Activated CD4-positive, alpha-beta memory T cell treated with anti-CD3 and anti-CD28 coated beads, Interleukin-2, amount 10 ng/mL, durations not matched to agents 7 days and 5 days (primary cell): ENCODE measurements at regions not wholly inside any gene's neighbourhood (a gene's known extent, or its start where the extent isn't known, plus 50 kb on each side); places are given as distances from the start of the nearest gene placed in this dataset.
"Not testable (repeated sequence)": the region's sequence is repeated elsewhere in the genome, so short reads cannot be mapped to it uniquely, and the experiment has no call there.

ENCODE experiments used
- CTCF ChIA-PET: fragments of 350-600 bp; sonication (Branson Sonifier 250); formaldehyde crosslinking; loops from one replicate; lab custom pipeline; 2021; ENCODE audit warnings: antibody characterized with exemption, inconsistent platforms; lab: Charles Lee
- POLR2A ChIA-PET: fragments of 350-600 bp; sonication (Branson Sonifier 250); formaldehyde crosslinking; loops from one replicate; lab custom pipeline; 2021; ENCODE audit warnings: antibody characterized with exemption; lab: Charles Lee
- DNase-seq: peaks from one replicate; pipeline ENCODE4 v3.0.0-alpha.2; 2020
- H3K27ac Mint-ChIP-seq: one replicate; pipeline ENCODE4 v1.8.0; 2021; ENCODE audit warnings: mild to moderate bottlenecking, mixed read lengths
- H3K27me3 Mint-ChIP-seq: one replicate; pipeline ENCODE4 v1.8.0; 2021; ENCODE audit warnings: mixed read lengths
- H3K36me3 Mint-ChIP-seq: one replicate; pipeline ENCODE4 v1.8.0; 2021; ENCODE audit warnings: low read depth, mixed read lengths
- H3K4me1 Mint-ChIP-seq: one replicate; pipeline ENCODE4 v1.8.0; 2021; ENCODE audit warnings: mixed read lengths
- H3K4me3 Mint-ChIP-seq: one replicate; pipeline ENCODE4 v1.8.0; 2021; ENCODE audit warnings: mild to moderate bottlenecking, mixed read lengths
- H3K9me3 Mint-ChIP-seq: one replicate; pipeline ENCODE4 v1.8.0; 2021; ENCODE audit warnings: mixed read lengths

DNA sequence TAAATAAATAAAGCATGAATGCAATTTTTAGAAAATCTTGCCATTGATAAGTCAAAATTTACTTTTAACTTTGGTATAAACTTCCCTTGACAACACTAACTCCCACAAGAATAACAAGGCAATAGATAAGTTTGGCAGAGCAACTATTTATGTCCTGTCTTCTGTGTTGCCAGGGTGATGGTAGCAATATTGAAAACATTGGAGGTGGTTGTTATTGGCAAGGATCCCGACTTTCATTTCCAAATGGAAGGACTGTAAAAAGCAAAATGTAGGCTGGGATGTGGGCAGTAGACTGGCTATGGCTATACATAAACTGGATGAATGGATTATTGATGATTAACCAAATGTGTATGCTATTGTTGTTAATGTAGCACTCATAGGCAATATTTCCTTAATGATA lies 134.9 kb upstream of the CACNA2D1 start:
- H3K4me3 Mint-ChIP-seq, result no peak overlapping the region
- ChIA-PET CTCF (no interaction called here), POLR2A (no interaction called here)
- no peaks in the 10 kb centered on the region for H3K9me3 Mint-ChIP-seq
- no peaks in the 10 kb centered on the region for H3K27me3 Mint-ChIP-seq
- H3K4me1 Mint-ChIP-seq, result no peaks in the 10 kb centered on the region
- no peak for DNase-seq
- H3K27ac Mint-ChIP-seq, result no peak overlapping the region
- no peaks in the 10 kb centered on the region for H3K36me3 Mint-ChIP-seq

DNA sequence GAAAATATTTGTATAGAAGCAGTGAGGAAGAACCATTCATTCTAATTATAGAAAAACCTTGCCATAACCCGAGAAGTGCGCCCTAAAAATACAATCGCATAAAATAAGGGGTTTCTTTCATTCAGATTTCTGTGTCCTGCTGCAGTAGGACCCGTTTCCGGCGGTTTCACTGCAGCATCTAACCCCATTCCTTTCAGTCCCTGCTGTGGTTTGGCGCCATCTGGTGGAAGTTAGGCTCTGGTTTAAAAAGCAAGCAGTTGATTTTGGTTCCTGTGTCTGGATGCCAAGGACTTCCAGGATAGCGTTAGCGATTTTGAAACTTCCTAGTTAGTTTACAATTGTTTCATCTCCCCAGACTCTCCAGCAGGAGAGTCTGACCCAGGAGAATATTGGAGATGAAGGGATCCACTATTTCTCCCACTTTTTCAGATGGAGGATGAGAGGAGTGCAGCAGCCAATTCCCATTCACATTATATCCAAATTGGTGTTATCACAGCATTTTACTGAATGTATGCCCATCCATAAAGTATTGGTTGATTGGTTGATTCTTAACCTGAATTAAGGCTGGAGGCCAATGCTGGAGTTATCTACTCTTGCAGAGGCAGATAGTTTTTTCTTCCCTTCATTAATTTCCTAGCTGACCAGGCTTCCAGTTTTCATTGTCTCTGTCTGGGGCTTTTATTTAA lies 128.8 kb upstream of the CACNA2D1 start:
- no peak overlapping the region for H3K27ac Mint-ChIP-seq
- CTCF ChIA-PET, result interaction anchor here (0.7 to 1.1 kb wide), 4 partner anchors 21 to 529 kb away, joined by 3 to 4 read pairs (median 3); no protein-coding TSS in a partner anchor
- POLR2A ChIA-PET, result no interaction called here
- H3K4me1 Mint-ChIP-seq, result no peaks in the 10 kb centered on the region
- no peaks in the 10 kb centered on the region for H3K27me3 Mint-ChIP-seq
- H3K9me3 Mint-ChIP-seq, result no peaks in the 10 kb centered on the region
- no peaks in the 10 kb centered on the region for H3K36me3 Mint-ChIP-seq
- peak; percentile 61 for DNase-seq
- no peak overlapping the region for H3K4me3 Mint-ChIP-seq

DNA sequence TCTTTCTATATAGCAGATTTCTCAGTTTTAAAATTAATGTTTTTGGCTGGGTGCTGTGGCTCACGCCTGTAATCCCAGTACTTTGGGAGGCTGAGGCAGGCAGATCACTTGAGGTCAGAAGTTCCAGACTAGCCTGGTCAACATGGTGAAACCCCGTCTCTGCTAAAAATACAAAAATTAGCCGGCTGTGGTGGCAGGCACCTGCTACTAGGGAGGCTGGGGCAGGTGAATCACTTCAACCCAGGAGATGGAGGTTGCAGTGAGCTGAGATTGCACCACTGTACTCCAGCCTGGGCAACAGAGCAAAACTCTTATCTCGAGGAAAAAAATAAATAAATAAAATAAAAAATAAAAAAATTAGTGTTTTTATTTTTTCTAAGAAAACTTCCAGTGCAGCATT lies 127.5 kb upstream of the CACNA2D1 start:
- H3K36me3 Mint-ChIP-seq, POLR2A ChIA-PET, H3K4me3 Mint-ChIP-seq, H3K4me1 Mint-ChIP-seq, DNase-seq, H3K9me3 Mint-ChIP-seq, H3K27me3 Mint-ChIP-seq, H3K27ac Mint-ChIP-seq: not testable (repeated sequence)
- CTCF ChIA-PET, result interaction anchor here (0.9 to 1.0 kb wide), 2 partner anchors 337 to 528 kb away, joined by 3 to 4 read pairs; no protein-coding TSS in a partner anchor

DNA sequence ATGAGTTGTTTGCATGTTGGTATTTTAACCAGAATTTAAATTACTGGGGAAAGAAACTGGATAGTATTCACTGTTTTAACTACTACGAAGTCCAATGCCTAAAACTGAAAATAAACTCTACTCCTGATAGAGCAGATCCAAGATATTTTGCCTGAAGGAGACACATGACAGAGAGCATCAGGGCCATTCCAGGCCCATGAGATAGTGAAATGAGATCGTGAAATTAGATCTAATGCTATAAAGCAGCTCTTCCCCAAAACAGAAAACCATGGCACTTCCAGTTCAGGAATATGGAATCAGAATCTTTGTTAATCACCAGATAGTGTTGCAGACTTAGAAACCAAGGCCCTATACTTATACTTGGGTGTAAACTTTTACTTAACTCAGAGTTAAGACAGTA lies 124.3 kb upstream of the CACNA2D1 start:
- Mint-ChIP-seq H3K9me3 (no peaks in the 10 kb centered on the region), H3K36me3 (no peaks in the 10 kb centered on the region), H3K4me3 (no peak overlapping the region), H3K27me3 (no peaks in the 10 kb centered on the region), H3K27ac (no peak overlapping the region), H3K4me1 (no peaks in the 10 kb centered on the region)
- DNase-seq, result no peak
- CTCF ChIA-PET, result no interaction called here
- POLR2A ChIA-PET, result no interaction called here

DNA sequence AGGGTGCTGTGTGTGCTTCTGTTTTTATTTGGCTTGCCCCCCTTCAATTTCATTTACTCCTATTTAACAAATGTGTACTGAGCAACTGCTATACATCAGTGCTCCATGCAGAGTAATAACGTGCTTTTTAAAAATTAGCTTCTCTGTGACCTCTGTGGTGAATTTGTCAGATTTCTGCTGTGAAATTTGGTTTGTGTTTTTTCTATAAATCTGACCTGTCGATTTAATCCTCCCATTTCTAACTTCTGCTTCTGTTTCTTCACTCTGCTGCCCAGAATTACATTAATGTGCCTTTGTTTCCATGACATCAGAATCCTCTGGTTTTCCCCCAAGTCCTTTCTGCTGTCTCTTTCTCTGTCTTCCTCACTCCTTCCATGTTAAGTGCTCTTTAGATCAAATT lies 123.8 kb upstream of the CACNA2D1 start:
- ChIA-PET POLR2A (no interaction called here), CTCF (no interaction called here)
- Mint-ChIP-seq H3K27ac (no peak overlapping the region), H3K4me3 (no peak overlapping the region), H3K36me3 (no peaks in the 10 kb centered on the region), H3K4me1 (no peaks in the 10 kb centered on the region), H3K27me3 (no peaks in the 10 kb centered on the region), H3K9me3 (no peaks in the 10 kb centered on the region)
- DNase-seq, result no peak

DNA sequence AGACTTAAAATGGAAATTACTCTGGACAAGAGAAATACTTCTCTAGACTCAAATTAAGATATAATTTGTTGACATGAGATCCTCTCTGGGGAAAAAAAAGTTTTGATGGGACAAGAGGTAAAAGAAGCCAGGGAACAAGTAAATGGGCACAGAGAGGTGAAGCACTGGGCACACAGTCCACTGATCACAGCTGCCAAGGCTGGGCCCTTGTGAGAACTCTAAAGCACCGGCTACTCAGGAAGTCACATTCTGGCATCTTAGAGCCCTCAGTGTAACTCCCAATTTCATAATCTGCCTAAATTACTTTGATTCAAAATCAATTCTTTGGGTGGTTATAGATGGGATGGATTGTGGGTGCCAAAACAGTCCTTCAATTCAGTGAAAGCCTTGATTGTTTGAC lies 123.2 kb upstream of the CACNA2D1 start:
- ChIA-PET POLR2A (no interaction called here), CTCF (no interaction called here)
- H3K27ac Mint-ChIP-seq, result no peak overlapping the region
- H3K9me3 Mint-ChIP-seq, result no peaks in the 10 kb centered on the region
- H3K36me3 Mint-ChIP-seq, result no peaks in the 10 kb centered on the region
- no peaks in the 10 kb centered on the region for H3K4me1 Mint-ChIP-seq
- H3K4me3 Mint-ChIP-seq, result no peak overlapping the region
- no peak for DNase-seq
- H3K27me3 Mint-ChIP-seq, result no peaks in the 10 kb centered on the region

DNA sequence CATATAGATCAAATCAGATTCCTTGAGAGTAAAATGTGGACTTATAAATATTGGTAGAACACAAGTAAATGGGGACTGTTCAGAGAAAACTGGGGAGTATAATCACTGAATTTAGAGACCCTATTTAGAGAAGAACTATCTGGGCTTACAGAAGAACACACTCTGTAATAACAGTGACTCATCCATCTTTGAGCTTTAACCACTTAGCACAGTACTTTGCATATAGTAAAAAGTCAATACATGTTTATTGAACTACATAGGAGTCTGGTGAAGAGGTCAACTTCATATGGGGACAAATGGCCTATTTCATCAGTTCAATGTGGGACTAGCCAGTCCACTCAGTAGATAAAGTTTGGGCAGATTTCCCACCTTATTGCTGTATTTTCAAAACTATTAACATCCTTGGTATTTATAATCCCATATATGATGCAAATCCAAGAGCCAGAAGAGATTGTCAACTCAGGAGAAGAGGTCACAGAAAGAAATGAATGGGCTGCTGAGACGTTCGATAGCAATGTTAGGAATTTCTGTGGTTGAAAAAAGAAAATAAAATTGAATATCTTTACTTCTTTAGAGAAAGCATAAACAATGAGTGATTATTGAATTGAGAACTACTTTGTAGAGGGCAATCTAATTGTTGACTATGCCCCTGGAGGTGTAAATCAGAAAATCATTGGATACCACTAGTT lies 119.3 kb upstream of the CACNA2D1 start:
- no peak for DNase-seq
- H3K36me3 Mint-ChIP-seq, result no peaks in the 10 kb centered on the region
- H3K27ac Mint-ChIP-seq, result no peak overlapping the region
- ChIA-PET POLR2A (no interaction called here), CTCF (no interaction called here)
- no peaks in the 10 kb centered on the region for H3K9me3 Mint-ChIP-seq
- no peak overlapping the region for H3K4me3 Mint-ChIP-seq
- no peaks in the 10 kb centered on the region for H3K27me3 Mint-ChIP-seq
- H3K4me1 Mint-ChIP-seq, result no peaks in the 10 kb centered on the region

DNA sequence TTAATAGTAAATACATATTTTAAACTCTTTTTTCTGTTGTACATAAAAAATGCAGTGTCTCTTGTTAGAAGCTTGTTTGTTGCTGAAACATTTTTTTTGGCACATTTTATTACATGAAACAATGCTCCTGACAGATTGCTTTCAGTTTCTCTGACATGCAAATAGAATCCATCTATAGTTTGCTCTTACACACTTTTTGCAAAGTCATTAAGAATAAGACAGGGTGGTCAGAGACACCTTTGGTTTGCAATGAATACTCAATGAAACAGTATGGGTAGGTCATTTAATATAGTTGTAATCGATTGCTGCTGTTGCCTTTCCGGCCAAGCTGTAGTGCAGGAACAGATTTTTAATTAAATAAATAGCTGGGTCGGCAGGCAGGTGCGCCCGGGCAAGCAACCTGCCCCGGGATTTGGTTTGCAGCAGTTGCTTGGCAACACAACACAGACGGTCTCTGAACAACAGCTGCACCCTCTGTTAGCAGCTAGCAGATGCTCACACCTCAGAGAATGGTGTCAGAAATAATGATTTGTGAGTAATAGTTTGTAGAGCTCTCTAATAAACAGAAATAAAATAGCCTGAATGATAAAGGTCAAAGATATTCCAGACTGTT lies 115.7 kb upstream of the CACNA2D1 start:
- ChIA-PET CTCF (no interaction called here), POLR2A (no interaction called here)
- Mint-ChIP-seq H3K27me3 (no peaks in the 10 kb centered on the region), H3K9me3 (peaks cover 5% of the 10 kb centered on the region), H3K36me3 (no peaks in the 10 kb centered on the region), H3K4me3 (no peak overlapping the region), H3K27ac (no peak overlapping the region), H3K4me1 (no peaks in the 10 kb centered on the region)
- no peak for DNase-seq

DNA sequence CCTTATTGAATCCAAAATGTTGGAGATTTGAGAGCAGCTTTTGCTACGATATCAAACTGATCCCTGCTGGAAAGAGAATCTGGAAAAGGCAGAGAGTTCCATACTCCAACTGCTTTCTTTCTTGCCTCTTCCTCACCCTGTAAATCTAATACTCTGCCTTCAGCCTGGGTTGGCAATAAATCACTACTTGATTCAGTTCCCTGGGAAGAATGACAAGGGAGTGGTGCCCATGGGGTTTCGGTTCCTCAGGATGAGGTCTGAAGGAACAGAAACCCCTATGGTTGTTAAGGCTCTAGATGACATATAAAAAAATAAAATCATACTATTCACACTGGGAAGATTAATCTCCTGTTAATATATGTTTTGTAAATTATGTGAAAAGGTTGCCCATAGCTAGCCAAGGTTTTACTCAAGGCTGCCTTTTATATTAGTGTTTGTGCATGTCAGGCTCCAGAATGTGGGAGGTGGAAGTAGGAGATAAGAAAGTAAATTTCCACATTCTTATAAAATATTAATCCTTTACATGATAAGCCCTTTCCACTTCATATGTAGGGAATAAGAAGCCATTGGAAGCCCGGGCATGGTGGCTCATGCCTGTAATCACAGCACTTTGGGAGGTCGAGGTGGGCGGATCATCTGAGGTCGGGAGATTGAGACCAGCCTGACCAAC lies 106.2 kb upstream of the CACNA2D1 start:
- POLR2A ChIA-PET, result no interaction called here
- Mint-ChIP-seq H3K4me3 (no peak overlapping the region), H3K27ac (no peak overlapping the region), H3K4me1 (no peaks in the 10 kb centered on the region), H3K9me3 (peaks cover 2% of the 10 kb centered on the region), H3K27me3 (no peaks in the 10 kb centered on the region), H3K36me3 (no peaks in the 10 kb centered on the region)
- DNase-seq, result no peak
- CTCF ChIA-PET, result no interaction called here

DNA sequence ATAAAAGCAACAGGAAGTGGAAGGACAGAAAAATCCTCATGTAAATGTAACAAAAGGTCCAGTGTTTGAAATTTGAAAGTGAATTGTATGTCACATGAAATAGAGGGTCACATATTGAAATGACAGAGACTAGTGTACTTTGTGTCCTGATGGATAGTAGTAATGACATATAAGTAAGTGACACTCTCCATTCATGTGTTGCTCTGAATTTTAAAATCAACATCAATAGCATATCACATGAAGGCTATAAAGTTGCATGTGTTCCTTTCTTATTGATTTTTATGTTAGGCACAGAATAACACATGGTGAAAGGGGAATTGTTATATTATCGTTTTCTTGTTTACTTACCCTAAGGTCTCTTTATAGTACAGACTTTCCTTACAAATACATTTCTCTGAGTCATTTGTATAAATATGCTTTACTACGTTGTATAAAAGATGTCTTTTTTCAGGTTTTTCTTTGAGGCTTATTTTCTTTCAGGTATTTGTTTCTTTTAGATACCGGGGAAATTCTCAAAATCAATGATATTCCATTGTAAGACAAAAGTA lies 104.6 kb upstream of the CACNA2D1 start:
- peaks cover 2% of the 10 kb centered on the region for H3K9me3 Mint-ChIP-seq
- no peak overlapping the region for H3K27ac Mint-ChIP-seq
- no peaks in the 10 kb centered on the region for H3K36me3 Mint-ChIP-seq
- ChIA-PET POLR2A (no interaction called here), CTCF (no interaction called here)
- H3K4me1 Mint-ChIP-seq, result no peaks in the 10 kb centered on the region
- no peak overlapping the region for H3K4me3 Mint-ChIP-seq
- DNase-seq, result no peak
- no peaks in the 10 kb centered on the region for H3K27me3 Mint-ChIP-seq

DNA sequence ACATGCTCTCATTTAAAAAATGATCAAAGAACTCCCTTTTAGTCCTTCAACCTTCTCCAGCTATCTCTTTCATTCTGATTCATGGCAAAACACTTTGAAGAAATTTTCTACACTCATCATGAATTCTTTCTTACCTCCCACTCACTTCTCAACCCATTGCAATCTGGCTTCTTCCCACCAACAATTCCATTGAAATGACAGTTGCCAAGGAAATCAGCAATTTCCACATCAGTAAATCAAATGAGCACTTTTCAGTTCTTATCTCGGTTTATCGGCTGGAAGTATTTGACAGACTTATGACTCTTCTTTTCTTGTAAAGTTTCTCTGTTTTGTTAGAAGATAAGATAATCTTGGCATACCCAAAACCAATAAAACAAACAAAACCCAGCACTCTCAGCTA lies 99.1 kb upstream of the CACNA2D1 start:
- H3K27me3 Mint-ChIP-seq, result no peaks in the 10 kb centered on the region

DNA sequence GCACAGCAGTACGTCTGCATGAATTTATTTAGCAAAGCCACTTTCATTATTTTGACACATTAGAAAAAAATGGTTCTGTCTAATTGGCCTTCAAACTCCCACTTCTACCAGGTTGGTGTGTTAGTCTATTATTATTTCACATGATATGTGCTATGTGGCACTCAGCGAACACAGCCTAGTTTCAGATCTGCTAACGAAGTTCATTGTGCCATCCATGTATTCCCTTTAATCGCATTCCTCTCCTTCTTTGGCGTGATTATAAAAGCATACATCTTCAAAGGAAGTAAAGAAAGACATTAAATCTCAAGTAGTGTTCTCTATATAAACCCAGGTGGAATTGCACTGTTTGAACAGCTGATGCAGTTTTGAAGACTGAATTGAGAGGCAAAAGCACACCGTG lies 96.4 kb upstream of the CACNA2D1 start:
- H3K27ac Mint-ChIP-seq, result no peak overlapping the region
- DNase-seq, result no peak
- POLR2A ChIA-PET, result no interaction called here
- CTCF ChIA-PET, result no interaction called here
- H3K27me3 Mint-ChIP-seq, result no peaks in the 10 kb centered on the region
- H3K4me1 Mint-ChIP-seq, result no peaks in the 10 kb centered on the region
- no peaks in the 10 kb centered on the region for H3K36me3 Mint-ChIP-seq
- no peak overlapping the region for H3K4me3 Mint-ChIP-seq
- H3K9me3 Mint-ChIP-seq, result peaks cover 2% of the 10 kb centered on the region

More for the DNA sequence above, 99.1 kb upstream of the CACNA2D1 start:
- Mint-ChIP-seq H3K9me3 (no peaks in the 10 kb centered on the region), H3K27ac (no peak overlapping the region), H3K4me3 (no peak overlapping the region), H3K36me3 (no peaks in the 10 kb centered on the region), H3K4me1 (no peaks in the 10 kb centered on the region)
- no peak for DNase-seq
- ChIA-PET CTCF (no interaction called here), POLR2A (no interaction called here)

DNA sequence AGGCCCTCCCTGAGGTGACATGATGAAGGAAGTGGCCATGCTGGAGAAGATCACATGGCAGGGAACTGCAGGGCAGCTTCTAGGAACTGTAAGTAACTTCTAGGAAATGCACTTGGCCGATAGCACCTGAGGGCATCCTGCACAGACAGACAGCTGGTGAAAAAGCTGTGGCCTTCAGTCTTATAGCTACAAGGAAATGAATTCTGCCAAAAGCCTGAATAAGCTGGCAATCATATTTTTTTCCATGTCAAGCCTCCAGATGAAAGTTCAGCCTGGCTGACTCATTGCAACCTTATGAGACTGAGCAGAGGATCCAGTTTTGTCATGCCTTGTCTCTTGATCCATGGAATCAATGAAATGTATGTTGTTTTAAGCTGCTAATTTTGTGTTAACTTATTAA lies 91.1 kb upstream of the CACNA2D1 start:
- ChIA-PET CTCF (no interaction called here), POLR2A (no interaction called here)
- H3K9me3 Mint-ChIP-seq, result peaks cover 8% of the 10 kb centered on the region
- H3K27ac Mint-ChIP-seq, result no peak overlapping the region
- H3K36me3 Mint-ChIP-seq, result no peaks in the 10 kb centered on the region
- H3K27me3 Mint-ChIP-seq, result no peaks in the 10 kb centered on the region
- no peak overlapping the region for H3K4me3 Mint-ChIP-seq
- H3K4me1 Mint-ChIP-seq, result no peaks in the 10 kb centered on the region
- DNase-seq, result no peak
